ENCODE measurements at regions not wholly inside any gene's neighbourhood (a gene's known extent, or its start where the extent isn't known, plus 50 kb on each side); places are given as distances from the start of the nearest gene placed in this dataset.

DNA sequence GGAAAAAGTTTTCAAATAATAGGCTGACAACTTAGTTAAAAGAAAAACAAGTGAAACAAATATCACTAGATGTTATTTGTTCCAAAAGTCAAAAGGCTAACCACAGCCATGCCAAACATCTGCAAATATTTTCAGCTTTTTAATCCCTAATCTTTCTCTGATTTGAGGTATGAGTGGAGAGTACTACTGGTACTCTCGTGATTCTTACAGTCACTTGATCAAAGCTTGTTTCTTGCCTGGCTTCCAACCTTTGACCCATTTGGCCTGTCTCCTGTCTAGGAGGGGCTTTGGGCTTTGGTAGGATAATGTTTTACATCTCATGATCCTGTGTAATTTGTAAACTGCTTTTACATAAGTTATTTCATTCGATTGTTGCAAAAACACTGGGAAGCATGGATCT, 301.8 kb upstream of the SORL1-AS1 start:
- TF ChIP-seq, protein P1, sequence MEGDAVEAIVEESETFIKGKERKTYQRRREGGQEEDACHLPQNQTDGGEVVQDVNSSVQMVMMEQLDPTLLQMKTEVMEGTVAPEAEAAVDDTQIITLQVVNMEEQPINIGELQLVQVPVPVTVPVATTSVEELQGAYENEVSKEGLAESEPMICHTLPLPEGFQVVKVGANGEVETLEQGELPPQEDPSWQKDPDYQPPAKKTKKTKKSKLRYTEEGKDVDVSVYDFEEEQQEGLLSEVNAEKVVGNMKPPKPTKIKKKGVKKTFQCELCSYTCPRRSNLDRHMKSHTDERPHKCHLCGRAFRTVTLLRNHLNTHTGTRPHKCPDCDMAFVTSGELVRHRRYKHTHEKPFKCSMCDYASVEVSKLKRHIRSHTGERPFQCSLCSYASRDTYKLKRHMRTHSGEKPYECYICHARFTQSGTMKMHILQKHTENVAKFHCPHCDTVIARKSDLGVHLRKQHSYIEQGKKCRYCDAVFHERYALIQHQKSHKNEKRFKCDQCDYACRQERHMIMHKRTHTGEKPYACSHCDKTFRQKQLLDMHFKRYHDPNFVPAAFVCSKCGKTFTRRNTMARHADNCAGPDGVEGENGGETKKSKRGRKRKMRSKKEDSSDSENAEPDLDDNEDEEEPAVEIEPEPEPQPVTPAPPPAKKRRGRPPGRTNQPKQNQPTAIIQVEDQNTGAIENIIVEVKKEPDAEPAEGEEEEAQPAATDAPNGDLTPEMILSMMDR (IDR thresholded peaks at IDR 0.05): no peak
- no peak for TF ChIP-seq POLR2A (IDR thresholded peaks at IDR 0.05)

All from lower leg skin (tissue), 3 donors.